ENCODE measurements at regions not wholly inside any gene's neighbourhood (a gene's known extent, or its start where the extent isn't known, plus 50 kb on each side); places are given as distances from the start of the nearest gene placed in this dataset.

GRCh38 chr9:108607607-108608006 is 248.2 kb downstream of the ACTL7B start:
- DNase-seq (ENCODE audit: low spot score): no peak

DNA sequence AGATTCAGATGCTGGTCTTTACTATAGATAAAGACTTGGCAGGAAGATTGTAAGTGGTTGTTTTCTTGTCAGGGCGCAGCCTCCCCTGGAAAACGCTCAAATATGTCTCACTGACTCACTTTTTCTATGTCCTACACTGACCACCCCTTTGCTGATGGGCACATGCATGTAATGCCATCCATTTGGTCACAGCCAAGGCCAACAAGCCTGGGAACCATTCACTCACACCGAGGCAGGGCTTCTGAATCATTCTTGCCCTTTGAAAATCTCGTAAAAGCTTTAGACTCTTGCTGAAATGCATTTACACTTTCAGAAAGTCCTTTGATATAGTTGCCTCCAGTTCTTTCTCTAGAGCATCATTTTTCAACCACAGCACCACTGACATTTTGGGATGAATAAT is 249.4 kb downstream of the ACTL7B start:
- no peak for DNase-seq (ENCODE audit: low spot score)

DNA sequence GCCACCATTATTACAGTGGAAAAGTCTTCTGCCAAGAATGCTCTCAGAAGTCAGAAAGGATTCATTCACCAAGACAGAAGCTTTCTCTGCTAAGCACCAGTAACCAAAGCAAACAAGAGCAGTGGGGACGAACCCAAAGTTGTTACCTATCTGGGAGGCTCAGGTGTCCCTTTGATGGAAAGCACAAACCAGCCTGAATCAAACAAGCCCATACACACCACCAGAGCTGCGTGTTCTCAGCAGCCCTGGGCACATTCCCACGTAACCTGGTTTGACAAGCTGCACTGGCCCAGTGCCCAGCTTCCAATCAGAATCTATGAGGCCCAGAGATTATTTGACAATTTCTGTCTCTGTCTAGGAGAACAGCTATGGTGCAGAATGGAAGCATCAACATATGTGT is 252.6 kb downstream of the ACTL7B start:
- no peak for DNase-seq (ENCODE audit: low spot score)

GRCh38 chr9:108600896-108601295 is 254.9 kb downstream of the ACTL7B start:
- no peak for DNase-seq (ENCODE audit: low spot score)

DNA sequence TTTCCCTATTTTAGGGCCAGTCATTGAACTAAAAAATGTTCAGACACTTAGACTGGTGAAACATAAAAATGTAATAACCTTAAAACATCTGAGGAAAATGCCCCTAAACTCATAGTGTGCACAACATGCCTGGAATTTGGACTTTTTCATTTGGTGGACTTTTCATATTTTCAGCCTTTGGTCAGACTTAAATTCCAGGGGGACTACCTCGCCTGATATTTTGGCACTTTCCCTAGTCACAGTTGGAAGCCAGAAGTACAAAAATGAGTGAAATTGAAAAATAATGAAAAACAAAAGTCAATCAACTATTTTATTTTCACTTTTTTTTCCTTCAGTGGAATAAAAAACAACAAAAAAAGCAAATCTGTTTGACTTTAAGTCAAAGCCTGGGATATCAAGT is 256.2 kb downstream of the ACTL7B start:
- no peak for DNase-seq (ENCODE audit: low spot score)

DNA sequence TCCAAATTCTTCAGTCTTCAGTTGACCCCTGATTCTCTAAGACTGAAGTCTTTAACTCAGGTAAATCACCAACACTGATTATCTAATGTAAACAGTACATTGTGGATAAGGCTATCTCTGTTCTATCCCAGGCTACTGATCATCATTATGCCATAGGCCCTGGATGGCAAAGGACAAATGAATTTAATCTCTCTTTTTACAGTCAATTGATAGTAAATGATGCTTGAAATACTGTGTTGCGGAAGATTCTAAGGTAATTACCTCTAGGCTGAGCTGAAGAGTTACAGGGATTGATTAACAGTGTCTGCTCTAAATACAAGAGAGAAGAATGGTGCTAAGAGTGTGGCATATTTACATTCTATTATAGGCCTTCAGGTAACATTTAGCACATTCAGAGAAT is 264.7 kb downstream of the ACTL7B start:
- DNase-seq (ENCODE audit: low spot score): no peak

- no peak for DNase-seq (ENCODE audit: low spot score)
These were observed 267.5 kb downstream of the ACTL7B start for GRCh38 chr9:108588246-108588645.

GRCh38 chr9:108586471-108587139 is 269.2 kb downstream of the ACTL7B start:
- no peak for DNase-seq (ENCODE audit: low spot score)

GRCh38 chr9:108584860-108585259 is 270.9 kb downstream of the ACTL7B start:
- DNase-seq (ENCODE audit: low spot score): no peak

DNA sequence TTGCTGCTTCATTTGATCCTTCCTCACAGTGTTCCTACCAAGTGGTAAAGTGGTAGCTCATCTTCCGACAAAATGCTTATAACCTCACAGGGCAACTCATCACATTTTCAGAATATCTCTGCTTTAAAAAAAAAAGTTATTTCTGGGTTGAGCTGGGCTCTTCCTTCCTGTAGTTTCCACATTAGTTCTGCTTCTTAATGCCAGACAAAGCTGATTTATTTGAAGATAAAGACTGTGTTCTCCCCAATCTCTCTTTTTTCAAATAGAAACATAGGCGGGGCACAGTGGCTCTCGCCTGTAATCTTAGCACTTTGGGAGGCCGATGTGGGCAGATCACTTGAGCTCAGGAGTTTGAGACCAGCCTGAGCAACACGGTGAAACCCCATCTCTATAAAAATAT is 273.1 kb downstream of the ACTL7B start:
- no peak for DNase-seq (ENCODE audit: low spot score)

GRCh38 chr9:108579757-108580439 is 275.9 kb downstream of the ACTL7B start:
- DNase-seq (ENCODE audit: low spot score): no peak

- no peak for DNase-seq (ENCODE audit: low spot score)
These were observed 280.5 kb downstream of the ACTL7B start for GRCh38 chr9:108575276-108575675.

GRCh38 chr9:108569624-108570023 is 286.2 kb downstream of the ACTL7B start:
- DNase-seq (ENCODE audit: low spot score): no peak

DNA sequence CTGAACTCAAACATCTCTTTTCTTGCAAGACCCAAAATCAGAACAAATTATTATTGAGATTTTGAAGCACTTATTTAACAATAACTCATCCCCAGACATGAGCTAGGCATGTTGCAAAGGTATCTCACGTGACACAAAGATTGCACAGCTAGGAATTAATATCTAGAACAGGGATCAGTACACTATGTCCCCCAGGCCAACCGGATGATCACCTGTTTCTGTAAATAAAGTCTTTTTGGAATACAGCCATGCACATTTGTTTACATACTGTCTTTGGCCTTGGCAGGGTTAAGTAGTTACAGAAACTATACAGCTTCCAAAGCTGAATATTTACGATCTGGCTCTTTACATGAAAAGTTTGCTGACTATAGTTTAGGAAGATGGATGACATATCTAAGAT is 287.7 kb downstream of the ACTL7B start:
- no peak for DNase-seq (ENCODE audit: low spot score)

DNA sequence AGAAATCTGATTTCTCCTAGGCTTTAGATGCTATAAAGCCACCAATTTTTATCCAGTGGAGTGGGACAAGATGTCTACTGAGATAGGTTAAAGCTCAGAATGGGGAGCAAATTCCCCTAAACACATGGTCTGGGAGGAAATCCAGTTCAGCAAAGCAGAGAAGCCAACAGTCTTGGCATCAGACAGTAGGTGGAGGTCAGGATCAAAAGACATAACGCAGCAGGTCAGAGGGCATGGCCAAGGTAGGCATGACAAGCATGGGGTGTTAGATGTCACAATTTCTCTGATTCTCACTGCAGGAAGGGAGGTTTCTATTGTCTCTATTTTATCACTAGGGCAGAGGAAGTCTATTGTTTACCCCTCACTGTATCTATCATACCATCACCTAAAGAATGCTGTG is 288.2 kb downstream of the ACTL7B start:
- no peak for DNase-seq (ENCODE audit: low spot score)

DNA sequence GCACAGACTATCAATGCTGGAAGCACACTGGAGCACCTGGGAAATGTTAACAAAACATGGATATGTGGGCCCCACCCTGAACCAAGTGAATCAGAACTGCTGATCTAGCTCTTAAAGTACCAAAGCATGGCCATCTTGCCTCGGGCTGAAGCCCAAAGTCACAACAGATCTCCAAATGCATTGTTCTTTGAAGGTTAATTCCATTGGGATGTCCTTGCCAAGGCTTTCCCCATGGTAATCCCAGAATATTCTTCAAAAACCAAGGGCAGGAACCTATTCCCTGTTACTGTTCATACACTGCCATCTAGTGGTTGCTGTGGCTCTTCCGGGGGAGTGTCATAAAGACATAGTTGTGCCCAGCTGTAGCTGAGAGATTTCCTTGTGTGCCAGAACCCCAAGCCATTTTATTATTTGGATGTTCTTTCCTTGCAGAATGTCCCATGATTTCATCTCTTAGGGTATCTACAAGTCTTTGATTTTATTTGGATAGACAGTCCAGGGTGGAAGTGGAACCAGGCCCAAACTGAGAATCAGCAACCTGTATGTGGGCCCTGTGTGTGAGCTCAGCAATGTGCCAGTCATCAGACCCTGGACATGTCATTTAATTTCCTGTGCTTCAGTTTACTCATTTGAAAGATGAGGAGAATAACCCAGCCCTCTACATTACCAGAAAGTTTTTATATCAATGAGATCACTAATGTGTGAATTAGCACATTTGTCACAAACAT is 290.0 kb downstream of the ACTL7B start:
- peak; percentile 79 for DNase-seq (ENCODE audit: low spot score)

GRCh38 chr9:108562176-108562575 is 293.6 kb downstream of the ACTL7B start:
- DNase-seq (ENCODE audit: low spot score): no peak

DNA sequence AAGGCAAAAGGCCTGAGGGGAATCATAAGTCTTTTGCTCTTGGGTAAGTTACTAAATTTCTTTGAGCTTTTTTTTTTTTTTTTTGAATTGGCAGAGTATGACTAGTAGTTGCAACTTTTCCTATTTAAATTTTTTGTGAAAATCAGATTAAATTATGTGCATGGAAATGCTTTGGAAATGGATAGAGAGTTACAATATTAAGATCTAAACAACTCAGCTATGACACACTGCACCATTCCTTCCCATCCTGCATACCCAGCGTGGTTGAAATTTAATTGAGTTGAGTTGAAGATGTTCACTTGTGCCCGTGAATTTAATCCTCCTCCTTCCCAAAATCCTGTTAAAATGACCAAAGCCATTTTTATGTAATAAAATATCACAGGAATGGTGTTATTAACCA is 296.4 kb downstream of the ACTL7B start:
- no peak for DNase-seq (ENCODE audit: low spot score)

DNA sequence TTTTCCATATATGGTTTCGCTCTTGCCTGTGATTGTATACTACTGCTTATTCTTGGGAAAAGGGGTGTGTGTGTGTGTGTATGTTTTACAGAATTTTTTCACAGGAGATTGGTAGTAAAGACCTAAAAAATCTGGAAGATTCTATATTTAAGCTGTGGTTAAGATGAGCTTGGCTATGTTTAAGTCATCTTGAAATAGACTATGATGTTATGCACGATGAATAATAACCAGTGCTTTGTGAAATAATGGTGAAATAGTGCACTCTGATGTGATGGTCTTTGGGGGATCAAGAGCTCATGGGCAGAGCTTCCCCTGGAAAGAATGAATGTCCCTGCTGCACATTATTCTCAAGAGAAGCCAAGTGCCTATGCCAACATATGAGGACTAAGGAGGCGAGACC is 301.0 kb downstream of the ACTL7B start:
- no peak for DNase-seq (ENCODE audit: low spot score)

GRCh38 chr9:108553111-108553635 is 302.6 kb downstream of the ACTL7B start:
- DNase-seq (ENCODE audit: low spot score): no peak

DNA sequence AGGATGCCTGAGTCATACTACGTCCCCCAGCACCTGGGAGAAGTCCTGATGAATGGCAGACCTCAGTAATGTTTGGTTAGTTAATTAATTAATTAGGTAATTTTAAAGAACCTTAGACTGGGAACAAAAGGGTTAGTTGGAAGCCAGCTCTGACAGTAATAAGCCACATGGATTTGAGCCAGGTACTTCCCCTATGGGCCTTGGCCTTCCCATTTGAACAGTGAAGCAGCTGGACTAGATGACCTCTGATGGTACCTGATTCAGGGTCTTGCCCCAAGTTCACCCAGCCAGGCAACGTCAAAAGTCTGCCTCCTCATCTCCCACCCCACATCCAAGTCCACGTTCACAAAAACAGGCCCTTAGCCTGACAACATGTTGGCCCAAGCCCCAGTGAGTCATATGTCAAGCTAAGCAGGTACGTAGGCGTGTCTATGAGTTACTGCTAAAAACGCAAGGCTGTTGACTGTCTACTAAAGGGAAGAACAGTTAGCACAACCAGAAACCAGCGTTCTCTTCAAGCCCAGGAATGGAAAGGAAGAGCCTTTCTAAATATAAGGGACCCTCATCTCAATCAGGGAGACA is 303.2 kb downstream of the ACTL7B start:
- no peak for DNase-seq (ENCODE audit: low spot score)

- no peak for DNase-seq (ENCODE audit: low spot score)
These were observed 304.6 kb downstream of the ACTL7B start for GRCh38 chr9:108551030-108551841.

All from kidney capillary endothelial cell (primary cell).